ENCODE measurements at regions not wholly inside any gene's neighbourhood (a gene's known extent, or its start where the extent isn't known, plus 50 kb on each side); places are given as distances from the start of the nearest gene placed in this dataset.
"Not testable (repeated sequence)": the region's sequence is repeated elsewhere in the genome, so short reads cannot be mapped to it uniquely, and the experiment has no call there.

DNA sequence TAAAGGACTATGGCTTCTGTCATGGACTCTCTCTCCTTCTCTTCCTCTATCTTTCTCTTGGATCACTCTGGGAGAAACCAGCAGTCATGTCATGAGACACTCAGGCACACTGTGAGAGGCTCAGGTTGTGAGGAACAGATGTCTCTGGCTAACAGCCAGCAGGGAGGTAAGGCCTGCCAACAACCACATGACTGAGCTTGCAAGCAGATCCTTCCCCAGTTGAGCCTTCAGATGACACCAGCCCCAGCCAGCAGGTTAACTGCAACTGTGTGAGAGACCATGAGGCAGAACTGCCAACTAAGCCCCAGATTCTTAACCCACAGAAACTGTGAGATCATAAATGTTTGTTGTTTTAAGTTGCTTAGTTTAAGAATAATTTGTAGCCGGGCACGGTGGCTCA is 90.6 kb downstream of the VCPKMT start:
- TF ChIP-seq, protein P1, sequence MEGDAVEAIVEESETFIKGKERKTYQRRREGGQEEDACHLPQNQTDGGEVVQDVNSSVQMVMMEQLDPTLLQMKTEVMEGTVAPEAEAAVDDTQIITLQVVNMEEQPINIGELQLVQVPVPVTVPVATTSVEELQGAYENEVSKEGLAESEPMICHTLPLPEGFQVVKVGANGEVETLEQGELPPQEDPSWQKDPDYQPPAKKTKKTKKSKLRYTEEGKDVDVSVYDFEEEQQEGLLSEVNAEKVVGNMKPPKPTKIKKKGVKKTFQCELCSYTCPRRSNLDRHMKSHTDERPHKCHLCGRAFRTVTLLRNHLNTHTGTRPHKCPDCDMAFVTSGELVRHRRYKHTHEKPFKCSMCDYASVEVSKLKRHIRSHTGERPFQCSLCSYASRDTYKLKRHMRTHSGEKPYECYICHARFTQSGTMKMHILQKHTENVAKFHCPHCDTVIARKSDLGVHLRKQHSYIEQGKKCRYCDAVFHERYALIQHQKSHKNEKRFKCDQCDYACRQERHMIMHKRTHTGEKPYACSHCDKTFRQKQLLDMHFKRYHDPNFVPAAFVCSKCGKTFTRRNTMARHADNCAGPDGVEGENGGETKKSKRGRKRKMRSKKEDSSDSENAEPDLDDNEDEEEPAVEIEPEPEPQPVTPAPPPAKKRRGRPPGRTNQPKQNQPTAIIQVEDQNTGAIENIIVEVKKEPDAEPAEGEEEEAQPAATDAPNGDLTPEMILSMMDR (IDR thresholded peaks at IDR 0.05), result no peak
- H3K27ac Mint-ChIP-seq (ENCODE audit: unreplicated experiment), result peak overlapping the region; percentile 37

DNA sequence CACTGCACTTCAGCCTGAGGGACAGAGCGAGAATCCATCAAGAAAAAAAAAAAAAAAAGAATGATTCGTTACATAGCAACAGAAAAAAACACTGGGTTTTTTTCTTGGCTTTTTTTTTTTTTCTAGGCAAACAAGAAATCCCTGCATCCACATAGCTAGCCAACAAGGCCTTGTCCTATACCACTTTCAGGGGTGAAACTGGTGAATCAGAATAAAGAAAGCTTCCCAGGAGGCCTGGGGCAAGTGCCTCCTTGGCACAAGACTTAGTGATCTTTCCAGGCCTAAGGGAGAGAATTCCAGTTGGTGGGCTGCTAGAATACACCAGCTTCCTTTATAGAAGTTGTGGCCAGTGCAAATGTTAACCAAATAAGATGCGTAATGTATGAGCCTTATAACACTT is 90.0 kb downstream of the VCPKMT start:
- no peak for DNase-seq (ENCODE audit: low spot score)
- peaks cover 36% of the 10 kb centered on the region for H3K4me1 Mint-ChIP-seq (ENCODE audit: low read depth)
- H3K36me3 Mint-ChIP-seq (ENCODE audit: low read depth), result peaks cover 2% of the 10 kb centered on the region
- H3K27me3 Mint-ChIP-seq (ENCODE audit: low read depth), result no peaks in the 10 kb centered on the region
- H3K4me3 Mint-ChIP-seq (ENCODE audit: unreplicated experiment), result no peak overlapping the region
- no peak overlapping the region for H3K27ac Mint-ChIP-seq (ENCODE audit: unreplicated experiment)
- peaks cover 8% of the 10 kb centered on the region for H3K9me3 Mint-ChIP-seq (ENCODE audit: low read depth)
- TF ChIP-seq, protein P1 (IDR thresholded peaks at IDR 0.05), result no peak

More for the DNA sequence above, 90.6 kb downstream of the VCPKMT start:
- no peak overlapping the region for H3K4me3 Mint-ChIP-seq (ENCODE audit: unreplicated experiment)
- DNase-seq (ENCODE audit: low spot score), result no peak
- H3K4me1 Mint-ChIP-seq (ENCODE audit: low read depth), result peaks cover 40% of the 10 kb centered on the region
- peaks cover 8% of the 10 kb centered on the region for H3K9me3 Mint-ChIP-seq (ENCODE audit: low read depth)
- no peaks in the 10 kb centered on the region for H3K27me3 Mint-ChIP-seq (ENCODE audit: low read depth)
- H3K36me3 Mint-ChIP-seq (ENCODE audit: low read depth), result peaks cover 2% of the 10 kb centered on the region

DNA sequence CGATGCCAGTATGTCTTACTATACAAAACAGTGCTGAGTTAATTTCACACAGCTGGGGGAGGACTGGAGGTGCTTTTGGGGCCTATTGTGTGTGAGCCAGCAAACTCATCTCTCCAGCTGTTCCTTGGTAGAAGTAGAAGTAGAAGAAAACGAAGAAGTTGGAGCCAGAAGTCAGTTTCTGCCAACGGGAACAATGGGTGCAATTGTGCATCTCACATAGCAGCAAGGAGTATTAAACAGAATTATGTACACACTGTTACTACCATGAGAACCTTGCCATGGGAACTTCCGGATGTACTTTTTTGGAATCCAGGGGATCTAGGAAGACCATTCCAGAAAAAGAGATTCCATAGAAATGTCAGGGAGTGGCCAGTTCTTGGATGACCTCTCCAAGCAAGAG is 88.6 kb downstream of the VCPKMT start:
- H3K4me3 Mint-ChIP-seq (ENCODE audit: unreplicated experiment), result no peak overlapping the region
- TF ChIP-seq, protein P1 (IDR thresholded peaks at IDR 0.05), result no peak
- H3K9me3 Mint-ChIP-seq (ENCODE audit: low read depth), result peaks cover 8% of the 10 kb centered on the region
- DNase-seq (ENCODE audit: low spot score), result no peak
- H3K27ac Mint-ChIP-seq (ENCODE audit: unreplicated experiment), result no peak overlapping the region
- H3K4me1 Mint-ChIP-seq (ENCODE audit: low read depth), result peaks cover 33% of the 10 kb centered on the region
- no peaks in the 10 kb centered on the region for H3K27me3 Mint-ChIP-seq (ENCODE audit: low read depth)
- peaks cover 2% of the 10 kb centered on the region for H3K36me3 Mint-ChIP-seq (ENCODE audit: low read depth)

DNA sequence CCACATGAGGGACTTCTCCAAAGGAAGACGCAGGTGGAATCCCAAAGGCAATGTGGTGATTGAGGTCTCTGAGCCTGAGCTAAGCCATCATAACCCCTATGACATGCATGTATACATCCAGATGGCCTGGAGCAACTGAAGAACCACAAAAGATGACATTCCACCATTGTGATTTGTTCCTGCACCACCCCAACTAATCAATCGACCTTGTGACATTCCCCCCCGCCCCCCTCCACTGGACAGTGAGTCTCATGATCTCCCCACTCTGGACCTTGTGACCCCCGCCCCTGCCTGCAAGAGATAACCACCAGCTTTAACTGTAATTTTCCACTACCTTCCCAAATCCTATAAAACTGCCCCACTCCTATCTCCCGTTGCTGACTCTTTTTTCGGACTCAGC is 87.9 kb downstream of the VCPKMT start:
- Mint-ChIP-seq H3K27me3 (ENCODE audit: low read depth) (no peaks in the 10 kb centered on the region), H3K9me3 (ENCODE audit: low read depth) (peaks cover 8% of the 10 kb centered on the region), H3K27ac (ENCODE audit: unreplicated experiment) (no peak overlapping the region), H3K4me3 (ENCODE audit: unreplicated experiment) (no peak overlapping the region), H3K36me3 (ENCODE audit: low read depth) (peaks cover 2% of the 10 kb centered on the region), H3K4me1 (ENCODE audit: low read depth) (peaks cover 29% of the 10 kb centered on the region)
- DNase-seq (ENCODE audit: low spot score), result no peak
- TF ChIP-seq, protein P1 (IDR thresholded peaks at IDR 0.05), result no peak

DNA sequence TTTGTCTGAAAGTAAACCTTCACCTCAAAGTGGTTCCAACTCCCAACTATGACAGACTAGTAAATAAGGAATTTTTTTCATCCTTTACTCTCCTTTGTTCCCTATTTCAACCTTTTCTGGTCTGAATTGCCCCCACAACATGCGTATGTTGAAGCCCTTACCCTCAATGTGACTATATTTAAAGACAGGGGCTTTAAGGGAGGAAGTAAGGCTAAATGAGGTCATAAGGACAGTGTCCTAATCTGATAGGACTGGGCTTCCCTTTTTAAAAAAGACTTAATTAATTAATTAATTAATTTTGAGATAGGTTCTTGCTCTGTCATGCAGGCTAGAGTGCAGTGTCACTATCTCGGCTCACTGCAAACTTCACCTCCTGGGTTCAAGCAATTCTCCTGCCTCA is 86.3 kb downstream of the VCPKMT start:
- Mint-ChIP-seq H3K36me3 (ENCODE audit: low read depth) (peaks cover 2% of the 10 kb centered on the region), H3K27me3 (ENCODE audit: low read depth) (no peaks in the 10 kb centered on the region), H3K9me3 (ENCODE audit: low read depth) (peaks cover 8% of the 10 kb centered on the region), H3K4me3 (ENCODE audit: unreplicated experiment) (no peak overlapping the region), H3K27ac (ENCODE audit: unreplicated experiment) (no peak overlapping the region), H3K4me1 (ENCODE audit: low read depth) (peaks cover 16% of the 10 kb centered on the region)
- no peak for DNase-seq (ENCODE audit: low spot score)
- TF ChIP-seq, protein P1 (IDR thresholded peaks at IDR 0.05), result no peak

DNA sequence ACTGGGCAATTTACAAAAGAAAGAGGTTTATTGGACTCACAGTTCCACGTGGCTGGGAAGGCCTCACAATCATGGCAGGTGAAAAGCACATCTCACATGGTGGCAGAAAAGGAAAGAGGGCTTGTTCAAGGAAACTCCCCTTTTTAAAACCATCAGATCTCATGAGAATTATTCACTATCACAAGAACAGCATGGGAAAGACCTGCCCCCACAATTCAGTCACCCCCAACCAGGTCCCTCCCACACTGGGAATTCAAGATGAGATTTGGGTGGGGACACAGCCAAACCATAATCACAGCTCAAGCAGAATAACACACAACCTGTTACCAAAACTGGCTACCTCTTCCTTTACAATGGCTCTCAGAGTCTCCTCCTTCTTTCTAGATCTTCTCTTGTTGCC is 85.5 kb downstream of the VCPKMT start:
- H3K4me1 Mint-ChIP-seq (ENCODE audit: low read depth), result peaks cover 10% of the 10 kb centered on the region

More for the DNA sequence above, 85.5 kb downstream of the VCPKMT start:
- not testable (repeated sequence) for H3K27me3 Mint-ChIP-seq (ENCODE audit: low read depth); DNase-seq (ENCODE audit: low spot score); H3K9me3 Mint-ChIP-seq (ENCODE audit: low read depth); H3K4me3 Mint-ChIP-seq (ENCODE audit: unreplicated experiment); H3K27ac Mint-ChIP-seq (ENCODE audit: unreplicated experiment); H3K36me3 Mint-ChIP-seq (ENCODE audit: low read depth)
